ENCODE measurements at regions not wholly inside any gene's neighbourhood (a gene's known extent, or its start where the extent isn't known, plus 50 kb on each side); places are given as distances from the start of the nearest gene placed in this dataset.
"Not testable (repeated sequence)": the region's sequence is repeated elsewhere in the genome, so short reads cannot be mapped to it uniquely, and the experiment has no call there.

DNA sequence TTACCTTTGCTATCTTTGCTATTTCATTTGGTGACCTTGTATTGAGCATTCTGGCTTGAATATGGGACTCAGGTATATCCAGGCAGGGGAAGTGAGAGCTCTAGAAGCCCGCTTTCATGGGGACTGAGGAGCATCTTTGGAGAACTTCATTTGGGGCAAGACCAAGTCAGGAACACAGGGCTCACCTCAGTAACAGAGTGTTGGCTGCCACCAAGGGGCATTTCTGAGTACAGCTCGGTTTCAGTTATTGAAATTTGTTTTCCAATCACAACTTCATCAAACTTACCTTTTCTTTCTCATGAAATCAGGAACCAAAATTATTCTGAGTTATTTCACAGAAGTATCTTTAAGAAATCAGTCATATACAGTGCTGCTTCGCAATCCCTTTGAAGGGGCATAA is 337.2 kb downstream of the C7orf25 start:
- DNase-seq (ENCODE audit: low read depth in 3 of 3, low spot score in 1 of 3), result no peak

DNA sequence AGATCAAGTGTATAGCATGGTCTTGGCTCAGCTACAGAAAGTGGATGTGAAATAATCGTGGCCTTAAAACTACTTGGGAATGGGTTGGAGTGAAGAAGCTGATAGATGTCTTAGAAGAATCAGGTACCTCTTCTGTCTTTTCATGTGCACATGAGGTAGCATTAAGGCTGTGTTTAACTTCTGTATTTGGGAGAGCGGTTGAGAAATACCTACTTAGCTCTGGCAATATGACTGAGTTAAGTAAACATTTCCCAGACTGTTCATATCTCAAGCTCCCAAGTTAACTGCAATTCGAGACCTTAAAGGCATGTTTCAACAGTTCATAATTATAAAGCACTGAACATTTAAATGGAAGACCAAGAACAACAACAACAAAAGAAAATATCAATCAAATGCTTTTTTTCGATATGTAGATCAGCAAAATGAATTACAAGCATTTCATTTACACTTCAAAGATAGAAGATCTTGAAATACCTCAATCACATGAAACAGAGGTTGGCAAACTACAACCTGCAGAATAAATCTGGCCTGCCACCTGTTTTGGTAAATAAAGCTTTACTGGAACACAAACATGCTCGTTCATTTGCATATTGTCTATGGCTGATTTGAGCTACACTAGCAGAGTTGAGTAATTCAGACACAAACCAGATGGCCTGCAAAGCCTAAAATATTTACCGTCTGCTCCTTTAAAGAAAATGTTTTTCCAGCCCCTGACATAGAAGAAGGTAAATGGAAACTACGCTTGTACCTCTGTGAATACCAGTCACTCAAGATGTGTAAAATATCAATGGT is 337.1 kb upstream of the GLI3 start:
- DNase-seq (ENCODE audit: low read depth in 3 of 3, low spot score in 1 of 3), result no peak

GRCh38 chr7:42572561-42572960 is 335.6 kb upstream of the GLI3 start:
- DNase-seq (ENCODE audit: low read depth in 3 of 3, low spot score in 1 of 3), result no peak

DNA sequence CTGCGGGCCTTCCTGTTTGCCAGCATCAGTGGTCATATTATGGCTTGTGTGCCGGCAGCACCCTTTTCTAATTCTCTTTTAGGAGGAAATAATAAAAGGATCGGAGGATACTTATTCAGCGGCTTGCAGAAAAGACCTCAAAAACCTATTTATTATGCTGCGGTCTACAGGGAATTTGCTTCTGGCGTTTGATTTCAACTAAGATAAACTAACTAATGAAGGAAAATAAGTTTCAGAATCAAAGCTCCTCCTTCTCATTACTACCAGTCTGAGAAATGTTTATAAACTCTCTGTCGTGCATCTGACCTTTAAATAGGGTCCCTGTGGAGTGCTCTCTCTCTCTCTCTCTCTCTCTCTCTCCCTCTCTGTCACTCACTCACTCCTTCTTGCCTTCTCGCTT is 335.0 kb upstream of the GLI3 start:
- no peak for DNase-seq (ENCODE audit: low read depth in 3 of 3, low spot score in 1 of 3)

GRCh38 chr7:42570944-42571343 is 333.9 kb upstream of the GLI3 start:
- no peak for DNase-seq (ENCODE audit: low read depth in 3 of 3, low spot score in 1 of 3)

DNA sequence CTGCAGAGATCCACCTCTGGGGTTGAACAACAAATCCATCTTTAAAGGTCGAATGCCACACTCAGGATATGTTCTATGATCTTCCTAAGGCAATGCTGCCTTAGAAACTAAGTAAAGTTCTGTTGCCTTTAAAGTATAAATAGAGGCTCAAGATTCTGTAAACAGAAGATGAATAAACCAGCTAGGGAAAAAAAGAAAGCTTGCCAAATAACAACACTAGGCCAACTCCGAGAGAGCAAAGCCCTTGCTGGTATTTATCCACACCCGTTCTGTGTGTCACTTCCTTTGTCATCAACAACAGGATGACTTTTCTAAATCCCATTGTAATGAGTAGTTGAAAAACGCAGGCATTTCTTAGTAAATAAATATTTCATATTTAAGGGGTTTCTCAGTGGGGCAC is 330.0 kb upstream of the GLI3 start:
- DNase-seq (ENCODE audit: low read depth in 3 of 3, low spot score in 1 of 3), result no peak

DNA sequence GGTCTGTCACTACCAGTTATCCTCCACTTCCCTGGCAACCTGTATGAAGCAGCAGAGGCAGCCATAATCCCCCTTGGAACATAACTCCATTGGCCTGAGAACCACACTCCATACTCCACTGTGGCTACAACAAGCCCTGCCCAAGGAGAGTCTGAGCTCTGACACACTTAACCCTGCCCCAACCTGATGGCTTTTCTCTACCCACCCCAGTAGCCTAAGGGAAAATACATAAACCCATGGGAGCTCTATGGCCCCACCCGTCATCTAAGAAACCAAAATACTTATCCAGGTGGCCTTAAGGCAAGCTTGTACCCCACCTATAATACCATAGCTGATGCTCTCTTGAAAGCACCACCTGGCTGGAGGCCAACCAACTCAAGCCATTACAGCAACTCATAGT is 324.8 kb upstream of the GLI3 start:
- DNase-seq (ENCODE audit: low read depth in 3 of 3, low spot score in 1 of 3), result no peak

DNA sequence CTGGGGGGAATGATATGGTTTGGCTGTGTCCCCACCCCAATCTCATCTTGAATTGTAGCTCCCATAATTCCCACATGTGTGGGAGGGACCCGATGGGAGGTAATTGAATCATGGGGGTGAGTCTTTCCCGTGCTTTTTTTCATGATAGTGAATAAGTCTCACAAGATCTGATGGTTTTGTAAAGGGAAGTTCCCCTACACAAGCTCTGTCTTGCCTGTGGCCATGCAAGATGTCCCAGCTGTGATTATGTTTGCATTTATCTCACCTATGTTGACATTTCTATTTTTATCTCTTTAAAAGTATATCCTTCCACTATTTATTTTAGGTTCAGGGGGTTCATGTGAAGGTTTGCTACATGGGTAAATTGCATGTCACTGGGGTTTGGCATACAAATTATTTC is 323.9 kb upstream of the GLI3 start:
- DNase-seq (ENCODE audit: low read depth in 3 of 3, low spot score in 1 of 3), result no peak

DNA sequence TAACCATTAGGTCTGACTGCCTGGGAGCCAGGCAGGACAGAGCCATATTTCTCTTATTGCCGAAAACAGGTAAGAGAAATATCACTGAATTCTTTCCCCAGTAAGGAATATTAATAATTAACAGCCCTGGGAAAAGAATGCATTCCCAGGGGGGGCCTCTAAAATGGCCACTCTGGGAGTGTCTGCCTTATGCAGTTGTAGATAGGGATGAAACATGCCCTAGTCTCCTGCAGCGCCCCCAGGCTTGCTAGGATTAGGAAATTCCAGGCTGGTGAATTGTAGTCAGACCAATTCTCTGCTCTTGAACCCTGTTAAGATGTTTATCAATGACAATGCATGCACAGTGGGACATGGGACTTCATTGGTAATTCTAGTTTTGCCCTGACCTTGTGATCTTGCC is 317.9 kb upstream of the GLI3 start:
- DNase-seq (ENCODE audit: low read depth in 3 of 3, low spot score in 1 of 3), result not testable (repeated sequence)

DNA sequence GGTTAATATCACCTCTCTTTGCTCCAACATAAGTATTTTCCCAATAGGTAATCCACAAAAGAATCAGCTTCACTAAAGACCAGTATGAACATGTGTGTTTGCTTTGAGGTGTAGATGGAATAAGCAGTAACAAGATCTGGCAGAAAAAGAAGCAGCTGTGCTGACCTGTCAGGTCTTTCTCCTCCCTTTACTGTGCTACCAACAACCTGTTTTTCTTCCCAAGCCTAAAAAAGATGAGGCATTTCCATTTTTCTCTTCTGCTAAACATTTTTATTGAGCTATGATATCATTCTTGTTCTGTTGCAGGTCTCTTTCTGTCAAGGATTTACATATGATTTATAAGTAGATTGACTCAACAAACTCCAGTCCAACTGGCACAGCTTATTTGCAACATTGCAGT is 315.2 kb upstream of the GLI3 start:
- no peak for DNase-seq (ENCODE audit: low read depth in 3 of 3, low spot score in 1 of 3)

- DNase-seq (ENCODE audit: low read depth in 3 of 3, low spot score in 1 of 3), result no peak
These were observed 313.9 kb upstream of the GLI3 start for GRCh38 chr7:42550706-42551470.

DNA sequence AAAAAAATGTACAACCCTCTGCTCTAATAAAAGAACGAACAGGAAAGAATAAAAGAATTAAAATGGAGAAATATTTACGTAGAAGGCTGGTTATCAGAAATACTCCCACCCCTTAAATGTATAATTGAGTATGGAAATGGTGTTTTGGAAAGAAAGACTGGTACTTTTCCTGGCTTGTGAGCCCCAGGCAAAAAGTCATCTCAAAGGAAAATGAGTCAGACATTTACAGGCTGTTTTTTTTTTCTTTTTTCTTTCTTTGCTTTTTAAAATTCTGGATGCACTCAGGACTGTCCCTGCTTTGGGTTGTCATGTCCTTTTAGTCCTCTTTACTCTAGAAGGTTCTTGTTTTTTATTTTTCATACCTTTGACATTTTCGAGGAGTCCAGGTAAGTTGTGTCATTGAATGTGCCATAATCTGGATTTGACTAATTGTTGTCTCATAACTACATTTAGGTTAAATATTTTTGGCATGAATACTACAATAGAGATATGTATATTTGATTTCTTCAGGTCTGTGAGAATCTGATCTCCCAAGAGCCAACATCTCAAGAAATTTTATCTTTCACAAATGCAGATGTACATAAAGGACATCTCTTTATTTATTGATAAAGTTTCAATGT is 313.0 kb upstream of the GLI3 start:
- no peak for DNase-seq (ENCODE audit: low read depth in 3 of 3, low spot score in 1 of 3)

DNA sequence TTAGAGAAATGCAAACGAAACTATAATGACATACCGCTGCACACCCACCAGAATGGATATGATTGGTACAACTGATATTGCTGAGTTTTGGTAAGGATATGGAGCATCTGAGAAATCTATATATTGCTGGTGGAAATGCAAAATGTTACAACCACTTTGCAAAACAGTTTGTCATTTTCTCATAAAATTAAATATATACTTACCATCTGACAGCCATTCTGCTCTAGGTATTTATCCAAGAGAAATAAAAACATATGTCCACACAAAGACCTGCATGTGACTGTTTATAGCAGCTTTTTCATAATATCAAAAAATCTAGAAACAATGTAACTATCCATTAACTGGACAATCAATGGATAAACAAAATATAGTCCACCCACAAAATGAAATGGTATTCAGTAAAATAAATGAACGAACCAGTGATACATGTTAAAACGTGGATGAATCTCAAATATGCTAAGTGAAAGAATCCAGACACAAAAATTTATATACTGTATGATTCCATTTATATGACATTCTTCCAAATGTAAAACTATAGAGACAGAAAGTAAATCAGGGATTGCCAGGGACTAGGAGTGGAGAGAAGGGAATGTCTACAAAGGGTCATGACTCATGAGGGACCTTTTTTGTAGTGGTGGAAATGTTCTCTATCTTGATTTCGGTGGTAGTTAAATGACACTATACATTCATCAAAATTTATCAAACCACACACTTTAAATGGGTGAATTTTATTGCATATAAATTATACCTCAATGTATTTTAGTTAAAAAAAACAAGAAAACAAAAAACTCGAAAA is 312.0 kb upstream of the GLI3 start:
- DNase-seq (ENCODE audit: low read depth in 3 of 3, low spot score in 1 of 3), result no peak

GRCh38 chr7:42545049-42545724 is 308.2 kb upstream of the GLI3 start:
- DNase-seq (ENCODE audit: low read depth in 3 of 3, low spot score in 1 of 3), result no peak

DNA sequence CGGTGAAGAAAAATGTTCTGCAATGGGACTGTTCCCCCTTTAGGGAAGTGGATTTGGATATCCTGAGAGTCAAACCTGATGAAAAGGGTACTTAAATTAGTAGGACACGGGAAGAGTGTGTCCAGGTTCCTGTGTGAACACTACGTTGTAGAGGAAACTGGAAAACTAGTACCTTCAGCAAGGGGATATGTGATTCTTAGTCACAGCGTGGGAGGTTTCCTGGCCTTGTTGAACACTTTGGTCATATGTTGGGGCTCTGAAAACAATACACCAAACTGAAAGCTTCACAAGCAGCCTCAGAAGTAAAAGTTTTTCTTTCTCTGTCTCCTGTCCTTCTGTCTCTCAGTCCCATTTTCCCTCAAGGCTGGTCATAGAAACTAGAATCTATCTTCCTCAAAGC is 306.9 kb upstream of the GLI3 start:
- DNase-seq (ENCODE audit: low read depth in 3 of 3, low spot score in 1 of 3), result no peak

GRCh38 chr7:42542446-42542845 is 305.4 kb upstream of the GLI3 start:
- not testable (repeated sequence) for DNase-seq (ENCODE audit: low read depth in 3 of 3, low spot score in 1 of 3)

- no peak for DNase-seq (ENCODE audit: low read depth in 3 of 3, low spot score in 1 of 3)
These were observed 297.4 kb upstream of the GLI3 start for GRCh38 chr7:42534441-42534840.

- no peak for DNase-seq (ENCODE audit: low read depth in 3 of 3, low spot score in 1 of 3)
These were observed 290.0 kb upstream of the GLI3 start for GRCh38 chr7:42527004-42527403.

GRCh38 chr7:42522227-42522991 is 285.4 kb upstream of the GLI3 start:
- no peak for DNase-seq (ENCODE audit: low read depth in 3 of 3, low spot score in 1 of 3)

GRCh38 chr7:42511027-42511426 is 274.0 kb upstream of the GLI3 start:
- no peak for DNase-seq (ENCODE audit: low read depth in 3 of 3, low spot score in 1 of 3)

Measured in stimulated activated CD4-positive, alpha-beta T cell treated with anti-CD3 and anti-CD28 coated beads, TNF-alpha, amount 100 ng/mL, for 1 hour (primary cell).